ENCODE measurements at regions not wholly inside any gene's neighbourhood (a gene's known extent, or its start where the extent isn't known, plus 50 kb on each side); places are given as distances from the start of the nearest gene placed in this dataset.

- DNase-seq (ENCODE audit: extremely low read depth, low read depth): no peak
- TF ChIP-seq CTCF (IDR thresholded peaks at IDR 0.05; ENCODE audit: low read depth, low read length): no peak
These were observed 232.3 kb upstream of the GMDS start for GRCh38 chr6:2477666-2478065.

GRCh38 chr6:2477250-2477649, 231.8 kb upstream of the GMDS start:
- TF ChIP-seq CTCF (IDR thresholded peaks at IDR 0.05; ENCODE audit: low read depth, low read length): no peak
- no peak for DNase-seq (ENCODE audit: extremely low read depth, low read depth)

GRCh38 chr6:2476376-2476775, 231.0 kb upstream of the GMDS start:
- no peak for TF ChIP-seq CTCF (IDR thresholded peaks at IDR 0.05; ENCODE audit: low read depth, low read length)
- DNase-seq (ENCODE audit: extremely low read depth, low read depth): no peak

- no peak for DNase-seq (ENCODE audit: extremely low read depth, low read depth)
- TF ChIP-seq CTCF (IDR thresholded peaks at IDR 0.05; ENCODE audit: low read depth, low read length): no peak
These were observed 226.1 kb upstream of the GMDS start for GRCh38 chr6:2471472-2471871.

- no peak for DNase-seq (ENCODE audit: extremely low read depth, low read depth)
- TF ChIP-seq CTCF (IDR thresholded peaks at IDR 0.05; ENCODE audit: low read depth, low read length): no peak
These were observed 224.0 kb upstream of the GMDS start for GRCh38 chr6:2469428-2469827.

- no peak for DNase-seq (ENCODE audit: extremely low read depth, low read depth)
- no peak for TF ChIP-seq CTCF (IDR thresholded peaks at IDR 0.05; ENCODE audit: low read depth, low read length)
These were observed 223.2 kb upstream of the GMDS start for GRCh38 chr6:2468601-2468955.

GRCh38 chr6:2467929-2468600, 222.7 kb upstream of the GMDS start:
- no peak for TF ChIP-seq CTCF (IDR thresholded peaks at IDR 0.05; ENCODE audit: low read depth, low read length)
- DNase-seq (ENCODE audit: extremely low read depth, low read depth): no peak

Measured in AG09319 (cell line).